Upper lobe of left lung (tissue), 6 donors: ENCODE measurements at regions not wholly inside any gene's neighbourhood (a gene's known extent, or its start where the extent isn't known, plus 50 kb on each side); places are given as distances from the start of the nearest gene placed in this dataset.

Source experiments
- ATAC-seq, 2 donors: fragments of 200-7000 bp; cut with Tn5 transposase; one replicate each; pipeline ENCODE4 v1.9.1; 2022; ENCODE audit warnings: mild to moderate bottlenecking in 2 of 2, moderate library complexity in 2 of 2; ENCODE audit not compliant: low FRiP score in 2 of 2
- DNase-seq, 2 donors: peaks; one replicate each; pipeline ENCODE4 v3.0.0-alpha.2; 2019 to 2020
- H3K27ac ChIP-seq, 4 donors: fragments of 200-600 bp; sonication (generic); one replicate each; pipeline ENCODE4 v1.5.1; 2016 to 2019
- H3K27me3 ChIP-seq, 4 donors: fragments of 200-600 bp; sonication (generic); one replicate each; pipeline ENCODE4 v1.5.1; 2017 to 2019
- H3K36me3 ChIP-seq, 4 donors: fragments of 200-600 bp; sonication (generic); one replicate each; pipeline ENCODE4 v1.5.1; 2016 to 2019
- H3K4me1 ChIP-seq, 4 donors: fragments of 200-600 bp; sonication (generic); one replicate each; pipeline ENCODE4 v1.5.1; 2018 to 2019
- H3K4me3 ChIP-seq, 4 donors: fragments of 200-600 bp; sonication (generic); one replicate each; pipeline ENCODE4 v1.5.1; 2017 to 2019; ENCODE audit warnings: mild to moderate bottlenecking in 2 of 4, moderate library complexity in 1 of 4
- H3K9me3 ChIP-seq, 4 donors: fragments of 200-600 bp; sonication (generic); one replicate each; pipeline ENCODE4 v1.5.1; 2018 to 2019
- EP300 ChIP-seq, 4 donors: sonication (generic); formaldehyde crosslinking; IDR thresholded peaks; one replicate each; pipeline ENCODE4 v1.5.1; 2017; ENCODE audit warnings: antibody characterized with exemption in 4 of 4, control low read depth in 2 of 4
- POLR2A ChIP-seq, 4 donors: fragments of 450-650 bp; IDR thresholded peaks; one replicate each; pipeline ENCODE4 v1.5.1; 2016 to 2017; ENCODE audit warnings: antibody characterized with exemption in 4 of 4, mild to moderate bottlenecking in 2 of 4
- POLR2AphosphoS5 ChIP-seq, 2 donors: sonication (generic); formaldehyde crosslinking; IDR thresholded peaks; one replicate each; pipeline ENCODE4 v1.5.1; 2017; ENCODE audit warnings: antibody characterized with exemption in 2 of 2
- WGBS, 2 donors: methylation state at CpG; one replicate each; pipeline ENCODE4 v1.1.5; 2017 to 2018; 5-methylcytosine and 5-hydroxymethylcytosine counted together
- TF ChIP-seq, protein P1 (sequence below), 6 experiments: fragments of 450-650 bp in 4 of 6; fragments of 200-600 bp in 2 of 6; sonication (generic) in 2 of 6; IDR thresholded peaks; one replicate each; pipeline ENCODE4 v1.5.1; 2016 to 2019; ENCODE audit warnings: antibody characterized with exemption in 6 of 6
- donor health status: DM: no; HTN: no; CAD: no; lungs with moderate emphysema.
- donor health status: DM: no; HTN: yes; CAD: no; lungs with severe emphysema.

DNA sequence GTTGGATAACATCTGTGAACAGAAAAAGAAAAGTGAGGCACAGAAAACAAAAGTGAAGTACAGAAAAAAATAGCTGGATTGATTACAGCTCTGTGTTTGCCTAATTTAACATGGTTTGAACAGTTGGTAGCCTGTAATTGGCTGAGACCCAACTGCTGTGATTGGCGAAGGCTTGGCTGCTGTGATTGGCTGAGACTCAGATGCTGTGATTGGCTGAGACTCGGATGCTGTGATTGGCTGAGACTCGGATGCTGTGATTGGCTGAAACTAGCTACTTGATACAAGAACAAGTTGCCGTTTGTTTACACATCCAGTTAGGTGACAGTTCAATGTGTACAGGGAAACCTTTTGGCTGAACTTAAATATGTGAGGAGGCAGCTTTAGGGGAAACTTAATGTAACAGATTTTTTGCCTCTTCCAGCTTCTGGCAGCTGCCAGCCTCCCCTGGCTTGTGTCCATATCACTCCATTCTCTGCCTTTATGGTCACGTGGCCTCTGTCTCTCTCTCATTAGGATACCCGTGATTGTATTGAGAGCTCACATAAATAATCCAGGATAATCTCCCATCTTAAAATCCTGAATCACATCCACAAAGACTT is 223.4 kb upstream of the FOXA2 start:
- no peak overlapping the region for H3K27ac ChIP-seq
- no peak for DNase-seq

DNA sequence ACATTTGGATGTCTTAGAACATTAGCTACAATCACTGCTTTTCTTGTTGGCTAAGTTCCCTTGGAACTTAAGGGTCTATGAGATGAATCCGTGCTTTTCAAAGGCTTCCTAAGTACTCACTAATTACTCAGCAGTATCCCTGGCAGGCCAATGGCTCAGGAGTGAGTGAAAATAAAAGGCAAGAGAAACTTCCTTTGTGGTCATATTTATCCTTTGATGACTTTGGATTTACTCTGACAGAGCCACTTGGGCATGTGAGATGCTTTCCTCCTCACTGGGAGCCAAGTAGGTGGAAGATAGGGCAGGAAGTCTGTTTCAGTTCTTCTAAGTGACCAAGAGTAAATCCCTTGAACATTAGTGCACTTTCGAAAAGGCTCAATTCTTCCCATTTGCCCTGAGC is 224.3 kb upstream of the FOXA2 start:
- Histone ChIP-seq H3K36me3 (no peaks in the 10 kb centered on the region), H3K27ac (no peak overlapping the region), H3K9me3 (no peaks in the 10 kb centered on the region), H3K4me3 (no peak overlapping the region), H3K4me1 (peaks cover 8 to 22% (median 17%) of the 10 kb centered on the region in 4 donors), H3K27me3 (no peaks in the 10 kb centered on the region)
- 80 to 87% methylated on average over 2 of the region's 2 CpGs for WGBS, 2 donors
- ATAC-seq: no peak
- DNase-seq: no peak
- TF ChIP-seq EP300 (IDR thresholded peaks at IDR 0.05) (no peak), POLR2AphosphoS5 (IDR thresholded peaks at IDR 0.05) (no peak), POLR2A (IDR thresholded peaks at IDR 0.05) (no peak)
- TF ChIP-seq, protein P1, sequence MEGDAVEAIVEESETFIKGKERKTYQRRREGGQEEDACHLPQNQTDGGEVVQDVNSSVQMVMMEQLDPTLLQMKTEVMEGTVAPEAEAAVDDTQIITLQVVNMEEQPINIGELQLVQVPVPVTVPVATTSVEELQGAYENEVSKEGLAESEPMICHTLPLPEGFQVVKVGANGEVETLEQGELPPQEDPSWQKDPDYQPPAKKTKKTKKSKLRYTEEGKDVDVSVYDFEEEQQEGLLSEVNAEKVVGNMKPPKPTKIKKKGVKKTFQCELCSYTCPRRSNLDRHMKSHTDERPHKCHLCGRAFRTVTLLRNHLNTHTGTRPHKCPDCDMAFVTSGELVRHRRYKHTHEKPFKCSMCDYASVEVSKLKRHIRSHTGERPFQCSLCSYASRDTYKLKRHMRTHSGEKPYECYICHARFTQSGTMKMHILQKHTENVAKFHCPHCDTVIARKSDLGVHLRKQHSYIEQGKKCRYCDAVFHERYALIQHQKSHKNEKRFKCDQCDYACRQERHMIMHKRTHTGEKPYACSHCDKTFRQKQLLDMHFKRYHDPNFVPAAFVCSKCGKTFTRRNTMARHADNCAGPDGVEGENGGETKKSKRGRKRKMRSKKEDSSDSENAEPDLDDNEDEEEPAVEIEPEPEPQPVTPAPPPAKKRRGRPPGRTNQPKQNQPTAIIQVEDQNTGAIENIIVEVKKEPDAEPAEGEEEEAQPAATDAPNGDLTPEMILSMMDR (IDR thresholded peaks at IDR 0.05): no peak

More for the DNA sequence above, 223.4 kb upstream of the FOXA2 start:
- Histone ChIP-seq H3K27me3 (no peaks in the 10 kb centered on the region), H3K9me3 (no peaks in the 10 kb centered on the region), H3K4me1 (peaks cover 8 to 22% (median 17%) of the 10 kb centered on the region in 4 donors), H3K36me3 (no peaks in the 10 kb centered on the region), H3K4me3 (no peak overlapping the region)
- 56 to 61% methylated on average over 6 of the region's 6 CpGs for WGBS, 2 donors
- ATAC-seq: no peak
- TF ChIP-seq EP300 (IDR thresholded peaks at IDR 0.05) (no peak), POLR2A (IDR thresholded peaks at IDR 0.05) (no peak), POLR2AphosphoS5 (IDR thresholded peaks at IDR 0.05) (no peak)
- TF ChIP-seq, protein P1 (IDR thresholded peaks at IDR 0.05): no peak

DNA sequence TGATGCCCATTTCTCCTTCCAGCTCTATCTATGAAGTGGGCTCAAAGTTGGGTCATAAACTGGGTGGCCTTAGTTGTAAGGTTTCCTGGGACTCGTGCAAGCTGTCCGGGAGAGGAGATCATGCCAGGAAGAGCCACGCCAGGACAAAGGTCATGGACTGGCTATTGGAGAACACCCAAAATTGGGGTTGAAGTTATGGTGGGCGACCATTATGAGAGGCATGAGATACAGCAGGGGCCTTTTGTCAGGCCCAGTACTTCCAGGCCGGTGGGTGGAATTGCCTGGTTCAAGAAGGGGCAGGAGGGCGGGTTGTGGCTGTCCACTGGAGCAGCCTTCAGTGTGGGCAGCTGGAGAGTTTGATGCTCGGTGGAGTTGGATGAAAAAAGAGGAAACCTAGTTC is 225.1 kb upstream of the SSTR4 start:
- Histone ChIP-seq H3K36me3 (no peaks in the 10 kb centered on the region), H3K9me3 (no peaks in the 10 kb centered on the region), H3K4me1 (peaks cover 8 to 20% (median 17%) of the 10 kb centered on the region in 4 donors), H3K27ac (peak overlapping the region in 3 of 4 donors; percentile 42 to 55 (median 46)), H3K4me3 (no peak overlapping the region), H3K27me3 (no peaks in the 10 kb centered on the region)
- ATAC-seq: no peak
- 83 to 84% methylated on average over 7 of the region's 7 CpGs for WGBS, 2 donors
- DNase-seq: no peak
- TF ChIP-seq, protein P1 (IDR thresholded peaks at IDR 0.05): no peak
- TF ChIP-seq EP300 (IDR thresholded peaks at IDR 0.05): no peak
- no peak for TF ChIP-seq POLR2A (IDR thresholded peaks at IDR 0.05)
- TF ChIP-seq POLR2AphosphoS5 (IDR thresholded peaks at IDR 0.05): no peak

DNA sequence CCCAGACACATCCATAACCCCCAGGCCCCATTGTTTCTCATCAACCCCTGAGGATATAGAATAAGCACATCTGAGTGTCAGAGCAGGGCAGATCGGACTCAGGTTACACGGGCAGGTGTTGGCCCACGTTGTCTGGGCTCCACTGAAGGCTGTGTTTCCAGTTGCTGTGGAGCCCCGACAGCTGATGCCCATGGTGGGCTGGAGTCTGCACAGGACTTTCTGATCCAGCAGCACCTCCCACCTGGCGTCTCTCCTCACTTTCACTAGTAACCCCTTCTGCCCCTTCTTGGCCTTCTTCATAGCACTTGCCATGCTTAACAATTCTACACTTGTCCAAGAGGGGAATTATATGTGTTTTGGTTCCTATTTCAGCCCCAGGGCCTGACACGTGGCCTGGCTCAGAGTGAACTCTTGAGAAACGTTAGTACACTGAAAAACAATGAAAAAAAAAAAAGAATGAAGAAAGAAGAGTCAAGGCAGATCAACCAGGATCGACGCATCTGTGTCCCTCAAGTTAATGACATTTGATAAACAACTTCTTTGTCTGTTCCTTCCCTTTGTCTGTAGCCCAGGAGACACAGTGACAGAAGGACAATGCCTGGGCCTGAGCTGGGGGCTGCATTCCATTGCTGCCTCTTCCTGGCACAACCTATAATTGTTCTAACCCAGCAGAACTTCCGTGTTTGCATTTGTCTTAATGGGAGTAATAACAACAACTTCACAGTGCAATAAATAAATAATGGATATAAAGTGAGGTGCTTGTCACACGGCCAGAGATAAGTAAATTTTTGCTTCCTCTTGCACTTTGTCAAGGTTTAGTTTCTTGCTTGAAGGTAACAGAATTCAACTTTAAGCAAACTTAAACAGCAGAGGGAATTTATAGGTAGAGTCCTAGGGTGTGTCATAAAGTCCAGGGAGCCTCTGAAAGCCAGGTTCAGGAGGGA is 224.2 kb upstream of the SSTR4 start:
- TF ChIP-seq EP300 (IDR thresholded peaks at IDR 0.05) (no peak), POLR2AphosphoS5 (IDR thresholded peaks at IDR 0.05) (peak in 1 of 2 donors; percentile 68)
- Histone ChIP-seq H3K4me1 (peaks cover 8 to 19% (median 16%) of the 10 kb centered on the region in 4 donors), H3K4me3 (no peak overlapping the region), H3K27me3 (no peaks in the 10 kb centered on the region), H3K27ac (peak overlapping the region; percentile 16 to 55 (median 44)), H3K9me3 (no peaks in the 10 kb centered on the region), H3K36me3 (no peaks in the 10 kb centered on the region)
- DNase-seq (no peak), ATAC-seq (no peak)
- 58 to 59% methylated on average over 8 to 11 of the region's 11 CpGs for WGBS, 2 donors

DNA sequence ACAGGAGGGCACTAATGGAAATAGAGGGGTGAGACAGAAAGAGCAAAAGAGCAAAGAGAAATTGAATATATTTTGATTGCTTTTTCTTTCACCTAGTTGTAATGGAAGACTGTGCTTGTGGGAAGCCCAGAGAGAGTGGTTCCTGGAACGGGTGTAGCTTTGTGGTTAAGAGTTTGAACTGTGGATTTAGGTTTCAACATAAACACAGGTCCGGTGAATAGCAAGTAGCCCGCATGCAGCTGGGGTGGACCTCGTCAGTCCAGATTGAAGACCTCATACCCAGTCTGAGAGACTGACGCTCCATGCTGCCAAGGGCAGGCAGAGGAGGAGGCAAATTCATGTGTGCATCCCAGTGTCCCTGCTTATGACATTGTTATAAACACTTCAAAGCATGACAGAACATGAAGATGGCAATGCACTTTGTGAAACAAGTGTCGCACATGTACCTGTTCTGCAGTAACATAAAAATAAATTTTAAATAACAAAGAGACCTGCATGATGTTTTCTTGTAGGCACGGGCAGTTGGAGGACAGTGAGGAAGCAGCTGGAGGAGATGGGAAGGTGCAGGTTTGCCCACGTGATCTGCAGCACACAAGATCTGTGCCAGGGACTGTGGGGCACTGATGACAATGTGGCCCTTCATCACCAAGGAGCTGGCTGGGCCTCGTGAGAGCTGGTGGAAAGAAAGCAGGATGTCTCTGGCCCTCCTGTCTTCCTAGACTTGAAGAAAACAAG is 220.5 kb upstream of the SSTR4 start:
- no peak for ATAC-seq
- 61 to 63% methylated on average over 9 of the region's 9 CpGs for WGBS, 2 donors
- no peak for DNase-seq
- Histone ChIP-seq H3K4me3 (no peak overlapping the region), H3K27ac (no peak overlapping the region), H3K9me3 (no peaks in the 10 kb centered on the region), H3K36me3 (no peaks in the 10 kb centered on the region), H3K27me3 (no peaks in the 10 kb centered on the region), H3K4me1 (peaks cover 8 to 17% (median 14%) of the 10 kb centered on the region in 4 donors)
- TF ChIP-seq POLR2A (IDR thresholded peaks at IDR 0.05) (no peak), EP300 (IDR thresholded peaks at IDR 0.05) (no peak), POLR2AphosphoS5 (IDR thresholded peaks at IDR 0.05) (no peak)
- TF ChIP-seq, protein P1 (IDR thresholded peaks at IDR 0.05): no peak
